Smooth muscle cell (in vitro differentiated cells): ENCODE measurements at regions not wholly inside any gene's neighbourhood (a gene's known extent, or its start where the extent isn't known, plus 50 kb on each side); places are given as distances from the start of the nearest gene placed in this dataset.

Experiments
- DNase-seq: peaks from one replicate; lab custom pipeline; 2025; ENCODE audit not compliant: unreplicated experiment; lab: John Stamatoyannopoulos, UW
- H2AFZ ChIP-seq: fragments of 200-600 bp; sonication (generic); 2 replicates; pipeline ENCODE4 v1.6.0; 2016; ENCODE audit warnings: antibody characterized with exemption, low read depth, mild to moderate bottlenecking
- H3F3A ChIP-seq: fragments of 200-600 bp; sonication (generic); 2 replicates; pipeline ENCODE4 v1.6.0; 2017; ENCODE audit warnings: antibody characterized with exemption, low read depth
- H3K27ac ChIP-seq: fragments of 200-600 bp; sonication (generic); 2 replicates; pipeline ENCODE4 v1.5.1; 2016; ENCODE audit warnings: low read depth, mild to moderate bottlenecking
- H3K27me3 ChIP-seq: fragments of 200-600 bp; sonication (generic); 2 replicates; pipeline ENCODE4 v1.6.1; 2016; ENCODE audit warnings: low read depth, mild to moderate bottlenecking
- H3K36me3 ChIP-seq: fragments of 200-600 bp; sonication (generic); 2 replicates; pipeline ENCODE4 v1.5.1; 2016; ENCODE audit warnings: low read depth
- H3K4me1 ChIP-seq: fragments of 200-600 bp; sonication (generic); 2 replicates; pipeline ENCODE4 v1.5.1; 2016; ENCODE audit warnings: low read depth
- H3K4me2 ChIP-seq: fragments of 200-600 bp; sonication (generic); 2 replicates; pipeline ENCODE4 v1.6.0; 2016; ENCODE audit warnings: mild to moderate bottlenecking
- H3K4me3 ChIP-seq: fragments of 200-600 bp; sonication (generic); 2 replicates; pipeline ENCODE4 v1.5.1; 2016; ENCODE audit warnings: mild to moderate bottlenecking
- H3K79me2 ChIP-seq: fragments of 200-600 bp; sonication (generic); 2 replicates; pipeline ENCODE4 v1.6.0; 2016; ENCODE audit warnings: low read depth, mild to moderate bottlenecking
- H3K9ac ChIP-seq: fragments of 200-600 bp; sonication (generic); 2 replicates; pipeline ENCODE4 v1.6.0; 2016; ENCODE audit warnings: low read depth
- H3K9me3 ChIP-seq: fragments of 200-600 bp; sonication (generic); replicated peaks from 2 replicates; pipeline ENCODE4 v1.5.1; 2016; ENCODE audit warnings: low read depth
- H4K20me1 ChIP-seq: fragments of 200-600 bp; sonication (generic); 2 replicates; pipeline ENCODE4 v1.6.0; 2016; ENCODE audit warnings: low read depth
- WGBS: methylation state at CpG from one replicate; pipeline ENCODE4 v1.1.7; 2016; ENCODE audit warnings: low lambda C conversion rate; 5-methylcytosine and 5-hydroxymethylcytosine counted together
- TF ChIP-seq, protein P1 (sequence below): fragments of 200-600 bp; sonication (generic); IDR thresholded peaks from 2 replicates; pipeline ENCODE4 v1.5.1; 2017; ENCODE audit warnings: borderline replicate concordance, mild to moderate bottlenecking, antibody characterized with exemption; ENCODE audit not compliant: insufficient read depth, poor library complexity, severe bottlenecking

DNA sequence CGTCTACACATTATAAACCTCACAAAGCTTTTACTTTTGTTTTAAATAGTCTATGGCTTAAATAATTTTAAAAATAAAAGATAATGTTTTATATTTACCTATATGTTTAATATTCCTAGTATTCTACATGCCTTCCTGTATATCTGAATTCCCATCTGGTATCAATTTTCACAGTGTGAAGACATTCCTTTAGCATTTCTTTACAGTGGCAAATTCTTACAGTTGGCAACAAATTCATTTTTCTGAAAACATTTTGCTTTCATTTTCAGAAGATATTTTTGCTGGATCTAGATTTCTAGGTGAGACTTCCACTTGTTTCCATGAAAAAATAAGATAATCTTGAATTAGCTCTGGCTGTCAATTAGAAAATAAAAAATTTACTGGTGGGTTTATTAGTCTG, 471.4 kb upstream of the NAALADL2 start:
- no peaks in the 10 kb centered on the region for H3K27me3 ChIP-seq
- H3K4me3 ChIP-seq, result no peak overlapping the region
- no peaks in the 10 kb centered on the region for H3K9me3 ChIP-seq
- H3K4me2 ChIP-seq, result no peak overlapping the region
- TF ChIP-seq, protein P1, sequence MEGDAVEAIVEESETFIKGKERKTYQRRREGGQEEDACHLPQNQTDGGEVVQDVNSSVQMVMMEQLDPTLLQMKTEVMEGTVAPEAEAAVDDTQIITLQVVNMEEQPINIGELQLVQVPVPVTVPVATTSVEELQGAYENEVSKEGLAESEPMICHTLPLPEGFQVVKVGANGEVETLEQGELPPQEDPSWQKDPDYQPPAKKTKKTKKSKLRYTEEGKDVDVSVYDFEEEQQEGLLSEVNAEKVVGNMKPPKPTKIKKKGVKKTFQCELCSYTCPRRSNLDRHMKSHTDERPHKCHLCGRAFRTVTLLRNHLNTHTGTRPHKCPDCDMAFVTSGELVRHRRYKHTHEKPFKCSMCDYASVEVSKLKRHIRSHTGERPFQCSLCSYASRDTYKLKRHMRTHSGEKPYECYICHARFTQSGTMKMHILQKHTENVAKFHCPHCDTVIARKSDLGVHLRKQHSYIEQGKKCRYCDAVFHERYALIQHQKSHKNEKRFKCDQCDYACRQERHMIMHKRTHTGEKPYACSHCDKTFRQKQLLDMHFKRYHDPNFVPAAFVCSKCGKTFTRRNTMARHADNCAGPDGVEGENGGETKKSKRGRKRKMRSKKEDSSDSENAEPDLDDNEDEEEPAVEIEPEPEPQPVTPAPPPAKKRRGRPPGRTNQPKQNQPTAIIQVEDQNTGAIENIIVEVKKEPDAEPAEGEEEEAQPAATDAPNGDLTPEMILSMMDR, result no peak
- WGBS, result 94% methylated on average over 1 of the region's 1 CpG
- no peak overlapping the region for H2AFZ ChIP-seq
- H3K27ac ChIP-seq, result no peak overlapping the region
- no peak for DNase-seq
- H4K20me1 ChIP-seq, result no peaks in the 10 kb centered on the region
- no peak overlapping the region for H3K9ac ChIP-seq
- H3K79me2 ChIP-seq, result no peaks in the 10 kb centered on the region
- no peaks in the 10 kb centered on the region for H3F3A ChIP-seq
- H3K4me1 ChIP-seq, result no peaks in the 10 kb centered on the region
- no peaks in the 10 kb centered on the region for H3K36me3 ChIP-seq

DNA sequence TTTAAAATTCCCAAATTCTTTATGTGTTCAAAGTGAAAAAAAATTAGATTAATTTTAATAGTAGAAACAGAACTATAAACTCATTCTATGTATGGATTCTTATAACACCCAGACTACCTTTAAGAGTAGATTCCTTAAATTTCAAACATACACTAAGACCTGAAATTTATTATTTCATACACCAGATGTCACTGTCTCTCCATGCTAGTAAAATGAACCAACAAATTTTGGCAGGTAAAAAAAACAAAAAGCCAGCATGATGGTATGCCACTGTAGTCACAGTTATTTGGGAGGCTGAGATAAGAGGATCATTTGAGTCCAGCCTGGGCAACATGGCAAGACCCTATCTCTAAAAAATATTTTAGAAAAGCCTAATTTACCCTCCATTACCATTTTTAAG, 461.3 kb upstream of the NAALADL2 start:
- Histone ChIP-seq H2AFZ (no peak overlapping the region), H3K9ac (no peak overlapping the region), H4K20me1 (no peaks in the 10 kb centered on the region), H3K9me3 (no peaks in the 10 kb centered on the region), H3K4me3 (no peak overlapping the region), H3K36me3 (no peaks in the 10 kb centered on the region), H3K27me3 (no peaks in the 10 kb centered on the region), H3F3A (no peaks in the 10 kb centered on the region), H3K79me2 (no peaks in the 10 kb centered on the region), H3K27ac (no peak overlapping the region), H3K4me1 (no peaks in the 10 kb centered on the region), H3K4me2 (no peak overlapping the region)
- DNase-seq, result no peak
- TF ChIP-seq, protein P1, result peak; percentile 58

DNA sequence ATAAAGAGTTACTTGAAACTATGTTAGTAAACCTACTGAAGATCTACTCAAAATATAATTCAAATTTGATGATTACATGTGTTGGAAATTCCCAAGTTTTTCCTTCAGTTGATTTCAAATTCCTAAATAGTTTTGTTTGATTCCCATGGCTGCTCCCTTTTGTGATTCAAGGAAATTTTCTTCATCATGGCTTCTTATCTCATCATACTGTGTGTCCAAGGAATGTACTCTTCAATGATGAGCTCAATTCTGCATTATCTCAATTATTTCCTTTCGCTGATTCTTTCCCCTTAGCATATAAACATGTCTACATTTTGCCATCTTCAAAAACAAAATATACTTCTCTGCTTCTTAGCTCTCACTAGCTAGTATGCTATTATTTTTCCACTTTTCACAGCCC, 460.4 kb upstream of the NAALADL2 start:
- no peaks in the 10 kb centered on the region for H3K9me3 ChIP-seq
- no peaks in the 10 kb centered on the region for H3K27me3 ChIP-seq
- no peaks in the 10 kb centered on the region for H3F3A ChIP-seq
- WGBS, result 96% methylated on average over 1 of the region's 1 CpG
- no peak overlapping the region for H3K4me3 ChIP-seq
- no peak overlapping the region for H3K27ac ChIP-seq
- TF ChIP-seq, protein P1, result no peak
- no peaks in the 10 kb centered on the region for H3K36me3 ChIP-seq
- H4K20me1 ChIP-seq, result no peaks in the 10 kb centered on the region
- H3K4me1 ChIP-seq, result no peaks in the 10 kb centered on the region
- no peak overlapping the region for H3K4me2 ChIP-seq
- no peak for DNase-seq
- H2AFZ ChIP-seq, result peak overlapping the region; percentile 14
- no peak overlapping the region for H3K9ac ChIP-seq
- no peaks in the 10 kb centered on the region for H3K79me2 ChIP-seq

DNA sequence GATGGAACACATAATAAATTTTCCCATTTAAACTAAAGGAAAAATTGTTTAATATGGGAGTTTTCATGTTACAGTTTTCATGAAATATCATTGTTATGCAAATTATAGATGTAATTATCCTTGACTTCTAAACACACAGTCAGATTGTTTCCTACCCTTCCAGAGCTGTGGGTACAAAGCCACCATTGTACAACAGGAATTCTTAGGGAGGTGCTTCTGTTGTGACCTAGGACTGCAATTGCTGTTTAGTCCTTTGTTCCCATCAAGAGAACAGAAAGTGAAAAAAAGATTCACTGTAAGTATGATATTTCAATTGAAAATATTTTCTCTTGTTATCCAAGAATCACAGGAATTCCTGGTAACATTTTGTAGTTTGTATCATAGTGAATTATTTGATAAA, 455.3 kb upstream of the NAALADL2 start:
- no peak overlapping the region for H2AFZ ChIP-seq
- no peaks in the 10 kb centered on the region for H3K4me1 ChIP-seq
- no peaks in the 10 kb centered on the region for H3F3A ChIP-seq
- no peaks in the 10 kb centered on the region for H3K27me3 ChIP-seq
- H4K20me1 ChIP-seq, result no peaks in the 10 kb centered on the region
- no peak overlapping the region for H3K27ac ChIP-seq
- no peak overlapping the region for H3K4me3 ChIP-seq
- no peak for DNase-seq
- no peak overlapping the region for H3K9ac ChIP-seq
- no peaks in the 10 kb centered on the region for H3K36me3 ChIP-seq
- no peak overlapping the region for H3K4me2 ChIP-seq
- TF ChIP-seq, protein P1, result no peak
- H3K79me2 ChIP-seq, result no peaks in the 10 kb centered on the region
- H3K9me3 ChIP-seq, result no peaks in the 10 kb centered on the region
